IMR-90 (cell line): ENCODE measurements at regions not wholly inside any gene's neighbourhood (a gene's known extent, or its start where the extent isn't known, plus 50 kb on each side); places are given as distances from the start of the nearest gene placed in this dataset.

ENCODE experiments used
- ATAC-seq: fragments of 200-7000 bp; cut with Tn5 transposase; 2 replicates; pipeline ENCODE4 v1.9.1; 2020; ENCODE audit warnings: low read depth, mild to moderate bottlenecking, moderate library complexity
- BruUV-seq: library from RNA; stranded (reverse); fragments of 400-500 nt; replicated peaks from 2 replicates; lab custom pipeline; 2021; lab: Mats Ljungman, UMichigan
- CTCF ChIA-PET: fragments of 300-600 bp; formaldehyde crosslinking; extraction: SDS; loops from one replicate; lab custom pipeline; 2021; ENCODE audit warnings: antibody characterized with exemption; lab: Yijun Ruan, JAX
- POLR2A ChIA-PET: fragments of 300-600 bp; sonication (Branson Sonifier 250); formaldehyde crosslinking; loops from one replicate; lab custom pipeline; 2022; ENCODE audit warnings: antibody characterized with exemption; ENCODE audit not compliant: unreplicated experiment; lab: Charles Lee
- DNase-seq: peaks from one replicate; pipeline ENCODE4 v3.0.0; 2013
- H2AFZ ChIP-seq: replicated peaks from 2 replicates; pipeline ENCODE3; 2013; ENCODE audit warnings: low read length, mild to moderate bottlenecking; ENCODE audit not compliant: poor library complexity
- H2AK5ac ChIP-seq: 2 replicates; pipeline ENCODE4 v1.6.1; 2013; ENCODE audit warnings: low read depth, low read length, inconsistent platforms
- H2AK9ac ChIP-seq: replicated peaks from 2 replicates; pipeline ENCODE3; 2013; ENCODE audit warnings: mild to moderate bottlenecking, low read depth, low read length, moderate library complexity; ENCODE audit not compliant: poor library complexity
- H2BK120ac ChIP-seq: 2 replicates; pipeline ENCODE4 v1.6.1; 2013; ENCODE audit warnings: low read depth, low read length, inconsistent platforms
- H2BK15ac ChIP-seq: 3 replicates; pipeline ENCODE4 v1.6.1; 2013; ENCODE audit warnings: low read depth, low read length, inconsistent platforms
- H2BK20ac ChIP-seq: 2 replicates; pipeline ENCODE4 v1.6.1; 2013; ENCODE audit warnings: low read depth, mild to moderate bottlenecking, inconsistent platforms, low read length, moderate library complexity
- H2BK5ac ChIP-seq: 2 replicates; pipeline ENCODE4 v1.6.1; 2013; ENCODE audit warnings: mild to moderate bottlenecking, low read depth, low read length, inconsistent platforms; ENCODE audit not compliant: poor library complexity, severe bottlenecking
- H3K14ac ChIP-seq: replicated peaks from 2 replicates; pipeline ENCODE4 v1.6.1; 2013; ENCODE audit warnings: low read depth, low read length, inconsistent platforms
- H3K18ac ChIP-seq: 2 replicates; pipeline ENCODE4 v1.6.1; 2013; ENCODE audit warnings: low read depth, low read length, control low read depth
- H3K23ac ChIP-seq: 2 replicates; pipeline ENCODE4 v1.6.1; 2013; ENCODE audit warnings: low read depth, low read length, inconsistent platforms
- H3K27ac ChIP-seq: 2 replicates; pipeline ENCODE4 v1.5.1; 2013; ENCODE audit warnings: mild to moderate bottlenecking, control low read depth, low read length; ENCODE audit not compliant: insufficient read depth
- H3K27me3 ChIP-seq: 2 replicates; pipeline ENCODE4 v1.6.1; 2013; ENCODE audit warnings: low read length; ENCODE audit not compliant: control insufficient read depth, insufficient read depth
- H3K36me3 ChIP-seq: 2 replicates; pipeline ENCODE4 v1.6.1; 2013; ENCODE audit warnings: low read length, mixed read lengths; ENCODE audit not compliant: control insufficient read depth, insufficient read depth
- H3K4ac ChIP-seq: 2 replicates; pipeline ENCODE4 v1.6.1; 2013; ENCODE audit warnings: low read depth, low read length, inconsistent platforms
- H3K4me1 ChIP-seq: 2 replicates; pipeline ENCODE4 v1.6.1; 2013; ENCODE audit warnings: low read length, mixed read lengths; ENCODE audit not compliant: control insufficient read depth, insufficient read depth
- H3K4me2 ChIP-seq: 2 replicates; pipeline ENCODE4 v1.6.1; 2013; ENCODE audit warnings: low read depth, mild to moderate bottlenecking, control low read depth, low read length, moderate library complexity
- H3K4me3 ChIP-seq: 2 replicates; pipeline ENCODE4 v1.5.1; 2013; ENCODE audit warnings: low read depth, mild to moderate bottlenecking, control low read depth, low read length, moderate library complexity; ENCODE audit not compliant: insufficient read depth
- H3K56ac ChIP-seq: 2 replicates; pipeline ENCODE4 v1.6.1; 2013; ENCODE audit warnings: low read length, inconsistent platforms; ENCODE audit not compliant: insufficient read depth; ENCODE audit errors: extremely low read depth
- H3K79me1 ChIP-seq, 2 experiments: 2 replicates each; pipeline ENCODE4 v1.6.1; 2013; ENCODE audit warnings: low read length in 2 of 2, inconsistent platforms in 1 of 2, low read depth in 1 of 2
- H3K9ac ChIP-seq: 2 replicates; pipeline ENCODE4 v1.6.1; 2013; ENCODE audit warnings: low read depth, low read length, control low read depth
- H3K9me1 ChIP-seq: 2 replicates; pipeline ENCODE4 v1.6.1; 2013; ENCODE audit warnings: low read length, inconsistent platforms; ENCODE audit not compliant: insufficient read depth
- H3K9me3 ChIP-seq: 2 replicates; pipeline ENCODE4 v1.6.1; 2013; ENCODE audit warnings: low read length; ENCODE audit not compliant: control insufficient read depth, insufficient read depth
- H4K20me1 ChIP-seq: 2 replicates; pipeline ENCODE4 v1.6.1; 2013; ENCODE audit warnings: low read length, inconsistent platforms; ENCODE audit not compliant: insufficient read depth
- H4K5ac ChIP-seq: 2 replicates; pipeline ENCODE4 v1.6.1; 2013; ENCODE audit warnings: mild to moderate bottlenecking, low read depth, low read length, control low read depth
- H4K8ac ChIP-seq, 2 experiments: 2 replicates each; pipeline ENCODE4 v1.6.1; 2013; ENCODE audit warnings: low read depth in 2 of 2, low read length in 2 of 2, control low read depth in 1 of 2, inconsistent platforms in 1 of 2
- H4K91ac ChIP-seq: 2 replicates; pipeline ENCODE4 v1.6.1; 2013; ENCODE audit warnings: low read depth, low read length, inconsistent platforms; ENCODE audit not compliant: insufficient read depth
- BHLHE40 ChIP-seq: fragments of 150-350 bp; IDR thresholded peaks from 2 replicates; pipeline ENCODE4 v1.6.1; 2016; ENCODE audit warnings: mild to moderate bottlenecking, low read depth, low read length
- CEBPB ChIP-seq: IDR thresholded peaks from 2 replicates; pipeline ENCODE4 v1.6.1; 2012; ENCODE audit warnings: low read depth, low read length, improper control_type of control experiment
- CHD1 ChIP-seq: IDR thresholded peaks from 2 replicates; pipeline ENCODE4 v1.6.1; 2012; ENCODE audit warnings: low read depth, low read length, improper control_type of control experiment
- CTCF ChIP-seq: conservative IDR thresholded peaks from 2 replicates; pipeline ENCODE4 v1.5.1; 2012; ENCODE audit warnings: mild to moderate bottlenecking, low read depth, low read length, improper control_type of control experiment
- ELK1 ChIP-seq: fragments of 150-350 bp; IDR thresholded peaks from 2 replicates; pipeline ENCODE4 v1.6.1; 2016; ENCODE audit warnings: low read depth, mild to moderate bottlenecking, low read length, moderate library complexity, borderline replicate concordance
- FOS ChIP-seq: fragments of 150-350 bp; IDR thresholded peaks from 2 replicates; pipeline ENCODE4 v1.6.1; 2016; ENCODE audit warnings: low read depth, low read length
- MAFK ChIP-seq: IDR thresholded peaks from 2 replicates; pipeline ENCODE4 v1.6.1; 2012; ENCODE audit warnings: low read depth, low read length, improper control_type of control experiment
- MAZ ChIP-seq: IDR thresholded peaks from 2 replicates; pipeline ENCODE4 v1.6.1; 2012; ENCODE audit warnings: low read depth, mild to moderate bottlenecking, low read length, improper control_type of control experiment, moderate library complexity, borderline replicate concordance
- MXI1 ChIP-seq: IDR thresholded peaks from 2 replicates; pipeline ENCODE4 v1.6.1; 2012; ENCODE audit warnings: low read depth, mild to moderate bottlenecking, low read length, moderate library complexity, borderline replicate concordance
- NFE2L2 ChIP-seq: fragments of 150-350 bp; IDR thresholded peaks from 2 replicates; pipeline ENCODE4 v1.6.1; 2016; ENCODE audit warnings: low read depth, mild to moderate bottlenecking, low read length
- POLR2A ChIP-seq: IDR thresholded peaks from 2 replicates; pipeline ENCODE4 v1.6.1; 2012; ENCODE audit warnings: mild to moderate bottlenecking, low read depth, low read length
- RAD21 ChIP-seq: IDR thresholded peaks from 2 replicates; pipeline ENCODE4 v1.6.1; 2012; ENCODE audit warnings: low read length, improper control_type of control experiment
- RCOR1 ChIP-seq: IDR thresholded peaks from 2 replicates; pipeline ENCODE4 v1.6.1; 2012; ENCODE audit warnings: mild to moderate bottlenecking, low read length, improper control_type of control experiment; ENCODE audit not compliant: insufficient replicate concordance
- RFX5 ChIP-seq: IDR thresholded peaks from 2 replicates; pipeline ENCODE4 v1.8.0; 2012; ENCODE audit warnings: low read depth, mild to moderate bottlenecking, low read length, moderate library complexity
- SMC3 ChIP-seq: fragments of 150-350 bp; IDR thresholded peaks from 2 replicates; pipeline ENCODE4 v1.6.1; 2016; ENCODE audit warnings: low read depth, mild to moderate bottlenecking, antibody characterized with exemption, low read length, moderate library complexity
- USF2 ChIP-seq: fragments of 150-350 bp; IDR thresholded peaks from 2 replicates; pipeline ENCODE4 v1.6.1; 2017; ENCODE audit warnings: mild to moderate bottlenecking, antibody characterized with exemption, low read length, low read depth
- WGBS, 2 experiments: methylation state at CpG; one replicate each; pipeline versions ENCODE4 v1.1.5 to v1.1.7; 2013; ENCODE audit warnings: missing lambda C conversion rate in 2 of 2; ENCODE audit not compliant: insufficient read length in 1 of 2; ENCODE audit errors: extremely low coverage in 2 of 2; 5-methylcytosine and 5-hydroxymethylcytosine counted together
- dilution Hi-C: fragments of 300-500 bp; cut with HindIII; formaldehyde crosslinking; loops from one replicate; pipeline ENCODE4 v1.14.3; 2018; ENCODE audit warnings: low sequenced_read_pairs; ENCODE audit not compliant: unreplicated experiment
- in situ Hi-C: fragments of 300-500 bp; cut with MboI; formaldehyde crosslinking; loops from 3 replicates; pipeline ENCODE4 v1.14.3; 2019; ENCODE audit warnings: low sequenced_read_pairs, inconsistent platforms, mixed read lengths
- intact Hi-C: fragments of 100-400 bp; cut with micrococcal nuclease; formaldehyde crosslinking; loops from 2 replicates; pipeline ENCODE4 v1.10.0; 2022

GRCh38 chr5:154568589-154568988 lies 90.6 kb upstream of the HAND1 start:
- H3K18ac ChIP-seq = no peak overlapping the region
- WGBS, 2 experiments = 63% methylated on average over 3 of the region's 6 CpGs; no CpG with 5 or more reads in 1 of the 2 experiments
- H4K8ac ChIP-seq = no peak overlapping the region
- no peaks in the 10 kb centered on the region for H3K4me1 ChIP-seq
- H2BK5ac ChIP-seq = no peak overlapping the region
- H4K91ac ChIP-seq = no peak overlapping the region
- no peak overlapping the region for H2AFZ ChIP-seq
- ChIA-PET CTCF (no interaction called here), POLR2A (no interaction called here)
- no peak overlapping the region for H3K27ac ChIP-seq
- no peak overlapping the region for H2AK5ac ChIP-seq
- H2AK9ac ChIP-seq = no peak overlapping the region
- H3K36me3 ChIP-seq = no peaks in the 10 kb centered on the region
- no peak overlapping the region for H3K14ac ChIP-seq
- H2BK120ac ChIP-seq = no peak overlapping the region
- H3K4me2 ChIP-seq = no peak overlapping the region
- H3K27me3 ChIP-seq = peaks cover 23% of the 10 kb centered on the region
- H3K4ac ChIP-seq = no peak overlapping the region
- in situ Hi-C loops (no loop called here), dilution Hi-C loops (no loop called here), intact Hi-C loops (no loop called here)
- H3K56ac ChIP-seq = no peak overlapping the region
- H2BK20ac ChIP-seq = no peak overlapping the region
- no peak for DNase-seq
- H3K9me3 ChIP-seq = no peaks in the 10 kb centered on the region
- no peaks in the 10 kb centered on the region for H3K79me1 ChIP-seq
- no peak overlapping the region for H3K4me3 ChIP-seq
- no peak overlapping the region for H3K9ac ChIP-seq
- ATAC-seq = no peak
- no peak overlapping the region for H4K5ac ChIP-seq
- BruUV-seq = no TSS peak
- H4K20me1 ChIP-seq = no peaks in the 10 kb centered on the region
- H3K23ac ChIP-seq = no peak overlapping the region
- no peak overlapping the region for H2BK15ac ChIP-seq
- H3K9me1 ChIP-seq = no peaks in the 10 kb centered on the region
- TF ChIP-seq USF2 (no peak), CHD1 (no peak), RFX5 (no peak), RCOR1 (no peak), FOS (no peak), ELK1 (no peak), CTCF (no peak), MAZ (no peak), CEBPB (no peak), BHLHE40 (no peak), NFE2L2 (no peak), RAD21 (no peak), SMC3 (no peak), MXI1 (no peak), MAFK (no peak), POLR2A (no peak)
